ENCODE measurements at regions not wholly inside any gene's neighbourhood (a gene's known extent, or its start where the extent isn't known, plus 50 kb on each side); places are given as distances from the start of the nearest gene placed in this dataset.

- Mint-ChIP-seq H3K27me3 (peaks cover 2% of the 10 kb centered on the region), H3K9me3 (ENCODE audit: low read depth) (peaks cover 3% of the 10 kb centered on the region), H3K4me1 (no peaks in the 10 kb centered on the region), H3K4me3 (no peak overlapping the region), H3K27ac (no peak overlapping the region), H3K36me3 (ENCODE audit: low read depth) (no peaks in the 10 kb centered on the region)
- intact Hi-C loops (cut with DNase I, micrococcal nuclease): no loop called here
- ChIA-PET POLR2A (no interaction called here), CTCF (no interaction called here)
- no peak for ATAC-seq
- no peak for DNase-seq
These were observed 429.3 kb upstream of the AZI2 start for GRCh38 chr3:28777806-28778475.

- no peak overlapping the region for H3K4me3 Mint-ChIP-seq
- no peak overlapping the region for H3K27ac Mint-ChIP-seq
- no peaks in the 10 kb centered on the region for H3K4me1 Mint-ChIP-seq
- H3K36me3 Mint-ChIP-seq (ENCODE audit: low read depth): no peaks in the 10 kb centered on the region
- no peaks in the 10 kb centered on the region for H3K9me3 Mint-ChIP-seq (ENCODE audit: low read depth)
- H3K27me3 Mint-ChIP-seq: peaks cover 2% of the 10 kb centered on the region
- ChIA-PET CTCF (interaction anchor here (1.0 kb wide), 1 partner anchor 113 kb away, joined by 3 read pairs; no protein-coding TSS in a partner anchor), POLR2A (no interaction called here)
- DNase-seq: no peak
- intact Hi-C loops (cut with DNase I, micrococcal nuclease): loop anchor here in 1 of 2 experiments (10.0 kb wide), 1 partner anchor 64 kb away; no protein-coding TSS in a partner anchor
- no peak for ATAC-seq
These were observed 431.9 kb upstream of the AZI2 start for GRCh38 chr3:28780480-28780879.

- ChIA-PET POLR2A (no interaction called here), CTCF (interaction anchor here (1.0 kb wide), 1 partner anchor 113 kb away, joined by 3 read pairs; no protein-coding TSS in a partner anchor)
- Mint-ChIP-seq H3K9me3 (ENCODE audit: low read depth) (no peaks in the 10 kb centered on the region), H3K27ac (no peak overlapping the region), H3K36me3 (ENCODE audit: low read depth) (no peaks in the 10 kb centered on the region), H3K4me3 (no peak overlapping the region), H3K4me1 (no peaks in the 10 kb centered on the region), H3K27me3 (peaks cover 2% of the 10 kb centered on the region)
- no peak for ATAC-seq
- no peak for DNase-seq
- intact Hi-C loops (cut with DNase I, micrococcal nuclease): loop anchor here in 1 of 2 experiments (10.0 kb wide), 1 partner anchor 64 kb away; no protein-coding TSS in a partner anchor
These were observed 432.4 kb upstream of the AZI2 start for GRCh38 chr3:28781053-28781452.

DNA sequence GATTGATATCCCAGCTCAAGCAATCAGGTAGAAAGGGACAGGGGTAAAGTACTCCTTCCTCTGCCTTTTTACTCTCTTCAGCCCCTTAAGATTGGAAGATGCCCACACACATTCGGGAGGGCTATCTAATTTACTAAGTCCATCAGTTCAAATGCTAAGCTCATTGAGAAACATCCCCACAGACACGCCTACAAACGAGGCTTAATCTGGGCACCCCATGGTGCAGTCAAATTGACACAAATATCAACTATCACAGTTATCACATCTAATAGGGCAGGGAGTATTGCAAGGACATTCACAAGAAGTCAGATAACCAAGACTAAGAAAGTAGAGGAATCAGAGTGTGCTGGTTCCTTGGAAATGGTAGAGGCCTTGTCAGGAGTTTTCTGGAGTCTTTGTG is 437.8 kb upstream of the AZI2 start:
- CTCF ChIA-PET: no interaction called here
- H3K27me3 Mint-ChIP-seq: no peaks in the 10 kb centered on the region

GRCh38 chr3:28788571-28788970 is 439.9 kb upstream of the AZI2 start:
- H3K9me3 Mint-ChIP-seq (ENCODE audit: low read depth): no peaks in the 10 kb centered on the region
- intact Hi-C loops (cut with DNase I, micrococcal nuclease): loop anchor here in 1 of 2 experiments (10.0 kb wide), 1 partner anchor 56 kb away; no protein-coding TSS in a partner anchor
- no peak for ATAC-seq
- H3K27ac Mint-ChIP-seq: no peak overlapping the region
- DNase-seq: no peak
- H3K4me3 Mint-ChIP-seq: no peak overlapping the region
- H3K36me3 Mint-ChIP-seq (ENCODE audit: low read depth): no peaks in the 10 kb centered on the region
- H3K4me1 Mint-ChIP-seq: no peaks in the 10 kb centered on the region
- ChIA-PET CTCF (no interaction called here), POLR2A (no interaction called here)
- no peaks in the 10 kb centered on the region for H3K27me3 Mint-ChIP-seq

More for the DNA sequence above, 437.8 kb upstream of the AZI2 start:
- H3K4me3 Mint-ChIP-seq: no peak overlapping the region
- no peaks in the 10 kb centered on the region for H3K9me3 Mint-ChIP-seq (ENCODE audit: low read depth)
- no peak overlapping the region for H3K27ac Mint-ChIP-seq
- POLR2A ChIA-PET: no interaction called here
- no peaks in the 10 kb centered on the region for H3K36me3 Mint-ChIP-seq (ENCODE audit: low read depth)
- ATAC-seq: no peak
- H3K4me1 Mint-ChIP-seq: no peaks in the 10 kb centered on the region
- intact Hi-C loops (cut with DNase I, micrococcal nuclease): loop anchor here in 1 of 2 experiments (10.0 kb wide), 1 partner anchor 58 kb away; no protein-coding TSS in a partner anchor
- DNase-seq: no peak

GRCh38 chr3:28791713-28792255 is 443.2 kb upstream of the AZI2 start:
- intact Hi-C loops (cut with DNase I, micrococcal nuclease): no loop called here
- H3K27ac Mint-ChIP-seq: no peak overlapping the region
- no peaks in the 10 kb centered on the region for H3K9me3 Mint-ChIP-seq (ENCODE audit: low read depth)
- ATAC-seq (no peak), DNase-seq (no peak)
- H3K4me3 Mint-ChIP-seq: no peak overlapping the region
- ChIA-PET POLR2A (no interaction called here), CTCF (interaction anchor here (0.7 kb wide), 1 partner anchor 14 kb away, joined by 3 read pairs; no protein-coding TSS in a partner anchor)
- no peaks in the 10 kb centered on the region for H3K27me3 Mint-ChIP-seq
- no peaks in the 10 kb centered on the region for H3K36me3 Mint-ChIP-seq (ENCODE audit: low read depth)
- H3K4me1 Mint-ChIP-seq: no peaks in the 10 kb centered on the region

- no peaks in the 10 kb centered on the region for H3K27me3 Mint-ChIP-seq
- H3K4me1 Mint-ChIP-seq: no peaks in the 10 kb centered on the region
- no peak overlapping the region for H3K4me3 Mint-ChIP-seq
- DNase-seq: no peak
- ChIA-PET CTCF (interaction anchor here (0.7 kb wide), 1 partner anchor 14 kb away, joined by 3 read pairs; no protein-coding TSS in a partner anchor), POLR2A (no interaction called here)
- H3K36me3 Mint-ChIP-seq (ENCODE audit: low read depth): no peaks in the 10 kb centered on the region
- no peaks in the 10 kb centered on the region for H3K9me3 Mint-ChIP-seq (ENCODE audit: low read depth)
- intact Hi-C loops (cut with DNase I, micrococcal nuclease): no loop called here
- ATAC-seq: no peak
- H3K27ac Mint-ChIP-seq: no peak overlapping the region
These were observed 444.0 kb upstream of the AZI2 start for GRCh38 chr3:28792604-28793003.

DNA sequence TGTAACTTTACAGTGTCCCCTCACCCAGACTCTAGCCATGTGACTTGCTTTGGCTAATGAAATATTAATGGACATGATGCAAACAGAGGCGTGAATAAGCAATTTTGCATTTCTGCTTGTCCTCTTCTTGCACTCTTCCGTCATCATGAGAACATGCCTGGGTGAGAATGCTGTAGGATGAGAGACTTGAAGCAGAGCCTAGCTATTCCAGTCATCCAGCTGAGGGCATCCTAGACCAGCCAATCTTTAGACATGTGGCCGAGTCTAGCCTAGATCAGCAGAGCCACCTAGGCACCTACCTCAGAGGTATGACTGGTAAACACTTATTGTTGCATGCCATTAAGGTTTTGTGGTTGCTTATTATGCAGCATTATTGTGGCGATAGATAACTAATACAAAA is 450.5 kb upstream of the AZI2 start:
- ChIA-PET POLR2A (no interaction called here), CTCF (interaction anchor here (1.3 kb wide), 1 partner anchor 132 kb away, joined by 3 read pairs; no protein-coding TSS in a partner anchor)
- no peak overlapping the region for H3K4me3 Mint-ChIP-seq
- H3K27ac Mint-ChIP-seq: no peak overlapping the region
- DNase-seq (peak; percentile 8), ATAC-seq (no peak)
- H3K4me1 Mint-ChIP-seq: no peaks in the 10 kb centered on the region
- no peaks in the 10 kb centered on the region for H3K27me3 Mint-ChIP-seq
- H3K9me3 Mint-ChIP-seq (ENCODE audit: low read depth): no peaks in the 10 kb centered on the region
- intact Hi-C loops (cut with DNase I, micrococcal nuclease): no loop called here
- no peaks in the 10 kb centered on the region for H3K36me3 Mint-ChIP-seq (ENCODE audit: low read depth)

- Mint-ChIP-seq H3K4me3 (no peak overlapping the region), H3K36me3 (ENCODE audit: low read depth) (no peaks in the 10 kb centered on the region), H3K27ac (no peak overlapping the region), H3K4me1 (no peaks in the 10 kb centered on the region), H3K9me3 (ENCODE audit: low read depth) (no peaks in the 10 kb centered on the region), H3K27me3 (no peaks in the 10 kb centered on the region)
- DNase-seq (no peak), ATAC-seq (no peak)
- ChIA-PET POLR2A (no interaction called here), CTCF (no interaction called here)
- intact Hi-C loops (cut with DNase I, micrococcal nuclease): no loop called here
These were observed 451.6 kb upstream of the AZI2 start for GRCh38 chr3:28800203-28800602.

DNA sequence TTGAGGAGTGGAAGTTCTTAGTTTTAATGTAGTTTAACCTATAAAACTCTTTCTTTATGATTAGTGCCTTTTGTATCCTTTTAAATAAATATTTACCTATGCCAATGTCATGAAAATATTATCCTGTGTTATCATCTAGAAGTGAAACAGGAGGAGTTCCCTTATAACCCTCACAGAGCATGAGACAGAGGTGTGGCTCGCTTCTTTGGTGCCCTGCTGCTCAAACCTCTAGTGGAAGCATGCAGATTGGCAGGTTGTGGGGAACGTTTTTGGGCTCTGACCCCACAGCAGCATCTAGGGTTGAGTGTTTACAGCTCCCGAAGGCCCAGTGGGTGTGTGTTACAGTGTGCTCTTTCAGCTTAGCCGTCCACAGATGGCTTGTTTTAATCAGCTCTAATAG is 459.4 kb upstream of the AZI2 start:
- H3K4me1 Mint-ChIP-seq: no peaks in the 10 kb centered on the region
- no peak for DNase-seq
- H3K27ac Mint-ChIP-seq: no peak overlapping the region
- H3K27me3 Mint-ChIP-seq: no peaks in the 10 kb centered on the region
- ChIA-PET CTCF (interaction anchor here (0.6 to 1.1 kb wide), 2 partner anchors 99 to 575 kb away, joined by 3 read pairs; no protein-coding TSS in a partner anchor), POLR2A (no interaction called here)
- intact Hi-C loops (cut with DNase I, micrococcal nuclease): no loop called here
- no peak overlapping the region for H3K4me3 Mint-ChIP-seq
- H3K9me3 Mint-ChIP-seq (ENCODE audit: low read depth): no peaks in the 10 kb centered on the region
- H3K36me3 Mint-ChIP-seq (ENCODE audit: low read depth): no peaks in the 10 kb centered on the region
- no peak for ATAC-seq

- Mint-ChIP-seq H3K27me3 (peaks cover 11% of the 10 kb centered on the region), H3K9me3 (ENCODE audit: low read depth) (peaks cover 3% of the 10 kb centered on the region), H3K4me1 (no peaks in the 10 kb centered on the region), H3K27ac (no peak overlapping the region), H3K36me3 (ENCODE audit: low read depth) (no peaks in the 10 kb centered on the region), H3K4me3 (no peak overlapping the region)
- ChIA-PET POLR2A (no interaction called here), CTCF (interaction anchor here (0.6 kb wide), 1 partner anchor 44 kb away, joined by 4 read pairs; no protein-coding TSS in a partner anchor)
- intact Hi-C loops (cut with DNase I, micrococcal nuclease): no loop called here
- ATAC-seq (no peak), DNase-seq (no peak)
These were observed 464.9 kb upstream of the RBMS3 start for GRCh38 chr3:28816017-28816416.

- peaks cover 3% of the 10 kb centered on the region for H3K9me3 Mint-ChIP-seq (ENCODE audit: low read depth)
- H3K27ac Mint-ChIP-seq: no peak overlapping the region
- peaks cover 16% of the 10 kb centered on the region for H3K27me3 Mint-ChIP-seq
- no peaks in the 10 kb centered on the region for H3K36me3 Mint-ChIP-seq (ENCODE audit: low read depth)
- POLR2A ChIA-PET: no interaction called here
- DNase-seq (no peak), ATAC-seq (no peak)
- no peaks in the 10 kb centered on the region for H3K4me1 Mint-ChIP-seq
- no peak overlapping the region for H3K4me3 Mint-ChIP-seq
- CTCF ChIA-PET: no interaction called here
- intact Hi-C loops (cut with DNase I, micrococcal nuclease): no loop called here
These were observed 456.6 kb upstream of the RBMS3 start for GRCh38 chr3:28824316-28824715.
